Neural cell (in vitro differentiated cells): ENCODE measurements at regions not wholly inside any gene's neighbourhood (a gene's known extent, or its start where the extent isn't known, plus 50 kb on each side); places are given as distances from the start of the nearest gene placed in this dataset.

Source experiments
- H2AFZ ChIP-seq: fragments of 200-600, 300-800 bp; sonication (generic), shearing (Covaris generic); 2 replicates; pipeline ENCODE4 v1.6.0; 2014; ENCODE audit warnings: low read depth, mild to moderate bottlenecking, antibody characterized with exemption, low read length, moderate library complexity
- H3F3A ChIP-seq: fragments of 200-600 bp; shearing (Covaris generic); 2 replicates; pipeline ENCODE4 v1.6.1; 2016; ENCODE audit warnings: mild to moderate bottlenecking, moderate library complexity, mixed read lengths, antibody characterized with exemption, low read length; ENCODE audit not compliant: insufficient read depth, poor library complexity, severe bottlenecking
- H3K27ac ChIP-seq: fragments of 200-600, 300-800 bp; sonication (generic), shearing (Covaris generic); 2 replicates; pipeline ENCODE4 v1.5.1; 2014; ENCODE audit warnings: mild to moderate bottlenecking, low read length, moderate library complexity
- H3K27me3 ChIP-seq: fragments of 300-800, 200-600 bp; sonication (generic), shearing (Covaris generic); 2 replicates; pipeline ENCODE4 v1.6.0; 2014; ENCODE audit warnings: mild to moderate bottlenecking, low read depth, low read length, moderate library complexity; ENCODE audit not compliant: insufficient read depth
- H3K36me3 ChIP-seq: fragments of 300-800, 200-600 bp; sonication (generic), shearing (Covaris generic); 2 replicates; pipeline ENCODE4 v1.5.1; 2014; ENCODE audit warnings: mild to moderate bottlenecking, antibody characterized with exemption, low read length, moderate library complexity; ENCODE audit not compliant: insufficient read depth
- H3K4me2 ChIP-seq: fragments of 300-800, 200-600 bp; sonication (generic), shearing (Covaris generic); 2 replicates; pipeline ENCODE4 v1.6.0; 2014; ENCODE audit warnings: mild to moderate bottlenecking, low read length
- H3K4me3 ChIP-seq: fragments of 300-800, 200-600 bp; sonication (generic), shearing (Covaris generic); 2 replicates; pipeline ENCODE4 v1.5.1; 2014; ENCODE audit warnings: mild to moderate bottlenecking, low read length, moderate library complexity
- H3K79me2 ChIP-seq: fragments of 200-600 bp; shearing (Covaris generic); replicated peaks from 2 replicates; pipeline ENCODE4 v1.6.0; 2014; ENCODE audit warnings: mild to moderate bottlenecking, low read length, moderate library complexity; ENCODE audit not compliant: insufficient read depth
- H3K9ac ChIP-seq: fragments of 300-800, 200-600 bp; sonication (generic), shearing (Covaris generic); 2 replicates; pipeline ENCODE4 v1.6.1; 2016; ENCODE audit warnings: mild to moderate bottlenecking, low read length, mixed read lengths
- H3K9me2 ChIP-seq: fragments of 200-600 bp; shearing (Covaris generic); 2 replicates; pipeline ENCODE4 v1.6.1; 2016; ENCODE audit warnings: mild to moderate bottlenecking, low read length, mixed read lengths; ENCODE audit not compliant: insufficient read depth
- H3K9me3 ChIP-seq: fragments of 200-600, 300-800 bp; sonication (generic), shearing (Covaris generic); 2 replicates; pipeline ENCODE4 v1.6.1; 2016; ENCODE audit warnings: mild to moderate bottlenecking, mixed run types, low read length, moderate library complexity, mixed read lengths
- H4K20me1 ChIP-seq: fragments of 200-600 bp; shearing (Covaris generic); 2 replicates; pipeline ENCODE4 v1.6.1; 2016; ENCODE audit warnings: mild to moderate bottlenecking, mixed run types; ENCODE audit not compliant: insufficient read depth
- EP300 ChIP-seq: fragments of 450-650 bp; conservative IDR thresholded peaks from 2 replicates; pipeline ENCODE4 v1.6.1; 2014; ENCODE audit warnings: antibody characterized with exemption, mild to moderate bottlenecking, moderate library complexity; ENCODE audit not compliant: poor library complexity, severe bottlenecking
- EZH2 ChIP-seq: fragments of 200-600, 300-800 bp; shearing (Covaris generic), sonication (generic); IDR thresholded peaks from 2 replicates; pipeline ENCODE4 v1.6.1; 2014; ENCODE audit warnings: antibody characterized with exemption, low read length, borderline replicate concordance, mild to moderate bottlenecking; ENCODE audit not compliant: insufficient read depth, poor library complexity, severe bottlenecking
- MXI1 ChIP-seq: fragments of 450-650 bp; conservative IDR thresholded peaks from 2 replicates; pipeline ENCODE4 v1.6.1; 2014; ENCODE audit warnings: antibody characterized with exemption, mild to moderate bottlenecking; ENCODE audit not compliant: poor library complexity, severe bottlenecking
- POLR2AphosphoS5 ChIP-seq: IDR thresholded peaks from 2 replicates; pipeline ENCODE4 v1.6.1; 2012
- RAD21 ChIP-seq: fragments of 450-650 bp; conservative IDR thresholded peaks from 2 replicates; pipeline ENCODE4 v1.6.1; 2014; ENCODE audit warnings: antibody characterized with exemption, mild to moderate bottlenecking, moderate library complexity
- SMC3 ChIP-seq: fragments of 450-650 bp; conservative IDR thresholded peaks from 2 replicates; pipeline ENCODE4 v1.6.1; 2014; ENCODE audit warnings: antibody characterized with exemption, mild to moderate bottlenecking, moderate library complexity; ENCODE audit not compliant: poor library complexity
- TAF1 ChIP-seq: IDR thresholded peaks from 2 replicates; pipeline ENCODE4 v1.6.1; 2012; ENCODE audit warnings: low read depth
- TF ChIP-seq, protein P1 (sequence below): fragments of 450-650 bp; IDR thresholded peaks from 2 replicates; pipeline ENCODE4 v1.5.1; 2014; ENCODE audit warnings: antibody characterized with exemption, mild to moderate bottlenecking, moderate library complexity; ENCODE audit not compliant: poor library complexity, severe bottlenecking
- TF ChIP-seq, protein P2 (sequence below): IDR thresholded peaks from 2 replicates; pipeline ENCODE4 v1.6.1; 2012; ENCODE audit warnings: borderline replicate concordance

DNA sequence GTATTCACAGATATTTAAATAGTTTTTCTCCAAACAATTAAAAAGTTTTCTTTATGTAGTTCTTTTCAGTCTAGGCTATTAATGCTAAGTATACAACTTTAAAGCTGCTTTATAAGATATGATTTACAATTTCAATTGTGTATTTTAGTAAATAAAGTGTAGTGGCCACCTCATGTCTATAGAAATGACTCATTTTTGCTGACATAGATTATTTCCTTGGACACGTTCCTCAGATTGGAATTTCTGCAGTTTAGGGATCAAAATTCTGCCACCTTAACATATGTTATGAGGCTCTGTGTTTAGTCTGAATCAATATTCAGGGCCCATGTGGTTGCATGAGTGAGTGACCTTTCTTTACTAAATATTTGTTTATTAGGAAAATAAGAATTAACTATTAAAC is 750.2 kb downstream of the IRX1 start:
- Histone ChIP-seq H3F3A (no peaks in the 10 kb centered on the region), H3K4me2 (no peak overlapping the region), H3K9me3 (no peaks in the 10 kb centered on the region), H3K4me3 (no peak overlapping the region), H3K27ac (no peak overlapping the region), H3K79me2 (no peaks in the 10 kb centered on the region), H2AFZ (no peak overlapping the region), H3K27me3 (no peaks in the 10 kb centered on the region), H4K20me1 (no peaks in the 10 kb centered on the region), H3K9me2 (no peaks in the 10 kb centered on the region), H3K9ac (no peak overlapping the region), H3K36me3 (no peaks in the 10 kb centered on the region)
- no peak for TF ChIP-seq MXI1
- TF ChIP-seq EP300, result no peak
- TF ChIP-seq, protein P1, sequence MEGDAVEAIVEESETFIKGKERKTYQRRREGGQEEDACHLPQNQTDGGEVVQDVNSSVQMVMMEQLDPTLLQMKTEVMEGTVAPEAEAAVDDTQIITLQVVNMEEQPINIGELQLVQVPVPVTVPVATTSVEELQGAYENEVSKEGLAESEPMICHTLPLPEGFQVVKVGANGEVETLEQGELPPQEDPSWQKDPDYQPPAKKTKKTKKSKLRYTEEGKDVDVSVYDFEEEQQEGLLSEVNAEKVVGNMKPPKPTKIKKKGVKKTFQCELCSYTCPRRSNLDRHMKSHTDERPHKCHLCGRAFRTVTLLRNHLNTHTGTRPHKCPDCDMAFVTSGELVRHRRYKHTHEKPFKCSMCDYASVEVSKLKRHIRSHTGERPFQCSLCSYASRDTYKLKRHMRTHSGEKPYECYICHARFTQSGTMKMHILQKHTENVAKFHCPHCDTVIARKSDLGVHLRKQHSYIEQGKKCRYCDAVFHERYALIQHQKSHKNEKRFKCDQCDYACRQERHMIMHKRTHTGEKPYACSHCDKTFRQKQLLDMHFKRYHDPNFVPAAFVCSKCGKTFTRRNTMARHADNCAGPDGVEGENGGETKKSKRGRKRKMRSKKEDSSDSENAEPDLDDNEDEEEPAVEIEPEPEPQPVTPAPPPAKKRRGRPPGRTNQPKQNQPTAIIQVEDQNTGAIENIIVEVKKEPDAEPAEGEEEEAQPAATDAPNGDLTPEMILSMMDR, result no peak
- TF ChIP-seq, protein P2, sequence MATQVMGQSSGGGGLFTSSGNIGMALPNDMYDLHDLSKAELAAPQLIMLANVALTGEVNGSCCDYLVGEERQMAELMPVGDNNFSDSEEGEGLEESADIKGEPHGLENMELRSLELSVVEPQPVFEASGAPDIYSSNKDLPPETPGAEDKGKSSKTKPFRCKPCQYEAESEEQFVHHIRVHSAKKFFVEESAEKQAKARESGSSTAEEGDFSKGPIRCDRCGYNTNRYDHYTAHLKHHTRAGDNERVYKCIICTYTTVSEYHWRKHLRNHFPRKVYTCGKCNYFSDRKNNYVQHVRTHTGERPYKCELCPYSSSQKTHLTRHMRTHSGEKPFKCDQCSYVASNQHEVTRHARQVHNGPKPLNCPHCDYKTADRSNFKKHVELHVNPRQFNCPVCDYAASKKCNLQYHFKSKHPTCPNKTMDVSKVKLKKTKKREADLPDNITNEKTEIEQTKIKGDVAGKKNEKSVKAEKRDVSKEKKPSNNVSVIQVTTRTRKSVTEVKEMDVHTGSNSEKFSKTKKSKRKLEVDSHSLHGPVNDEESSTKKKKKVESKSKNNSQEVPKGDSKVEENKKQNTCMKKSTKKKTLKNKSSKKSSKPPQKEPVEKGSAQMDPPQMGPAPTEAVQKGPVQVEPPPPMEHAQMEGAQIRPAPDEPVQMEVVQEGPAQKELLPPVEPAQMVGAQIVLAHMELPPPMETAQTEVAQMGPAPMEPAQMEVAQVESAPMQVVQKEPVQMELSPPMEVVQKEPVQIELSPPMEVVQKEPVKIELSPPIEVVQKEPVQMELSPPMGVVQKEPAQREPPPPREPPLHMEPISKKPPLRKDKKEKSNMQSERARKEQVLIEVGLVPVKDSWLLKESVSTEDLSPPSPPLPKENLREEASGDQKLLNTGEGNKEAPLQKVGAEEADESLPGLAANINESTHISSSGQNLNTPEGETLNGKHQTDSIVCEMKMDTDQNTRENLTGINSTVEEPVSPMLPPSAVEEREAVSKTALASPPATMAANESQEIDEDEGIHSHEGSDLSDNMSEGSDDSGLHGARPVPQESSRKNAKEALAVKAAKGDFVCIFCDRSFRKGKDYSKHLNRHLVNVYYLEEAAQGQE, result no peak
- no peak for TF ChIP-seq SMC3

DNA sequence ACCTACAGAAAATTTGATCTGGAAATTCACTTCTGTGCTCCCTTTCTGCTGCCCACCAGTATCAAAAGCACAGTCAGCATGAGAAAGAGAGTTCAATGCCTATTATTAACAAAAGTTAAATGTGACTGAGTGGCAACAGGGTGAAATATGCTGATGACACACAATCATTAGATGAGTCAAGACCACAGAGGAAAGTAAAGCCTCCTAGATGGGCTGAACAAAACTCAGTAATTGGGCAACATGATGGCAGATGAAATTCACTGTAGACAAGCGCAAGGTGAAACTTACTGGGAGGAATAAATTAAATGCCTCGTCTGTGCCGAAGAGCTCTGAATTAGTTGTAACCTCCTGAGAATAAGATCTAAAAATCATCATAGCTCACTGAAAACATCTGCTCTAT is 752.8 kb downstream of the IRX1 start:
- Histone ChIP-seq H3K4me3 (peak overlapping the region; percentile 16), H3K9me3 (no peaks in the 10 kb centered on the region), H3F3A (no peaks in the 10 kb centered on the region), H2AFZ (no peak overlapping the region), H3K79me2 (no peaks in the 10 kb centered on the region), H3K4me2 (no peak overlapping the region), H4K20me1 (no peaks in the 10 kb centered on the region), H3K27me3 (no peaks in the 10 kb centered on the region), H3K9me2 (no peaks in the 10 kb centered on the region), H3K27ac (peak overlapping the region; percentile 4), H3K36me3 (no peaks in the 10 kb centered on the region), H3K9ac (no peak overlapping the region)
- no peak for TF ChIP-seq POLR2AphosphoS5
- TF ChIP-seq EZH2, result no peak
- no peak for TF ChIP-seq MXI1
- TF ChIP-seq RAD21, result no peak
- TF ChIP-seq TAF1, result no peak
- TF ChIP-seq, protein P1, result no peak
- no peak for TF ChIP-seq SMC3
- TF ChIP-seq, protein P2, result no peak
- no peak for TF ChIP-seq EP300
